COR-L47 (cell line): ENCODE measurements at regions not wholly inside any gene's neighbourhood (a gene's known extent, or its start where the extent isn't known, plus 50 kb on each side); places are given as distances from the start of the nearest gene placed in this dataset.
"Not testable (repeated sequence)": the region's sequence is repeated elsewhere in the genome, so short reads cannot be mapped to it uniquely, and the experiment has no call there.

Experiments used
- DNase-seq: peaks from one replicate; lab custom pipeline; 2025; lab: John Stamatoyannopoulos, UW

DNA sequence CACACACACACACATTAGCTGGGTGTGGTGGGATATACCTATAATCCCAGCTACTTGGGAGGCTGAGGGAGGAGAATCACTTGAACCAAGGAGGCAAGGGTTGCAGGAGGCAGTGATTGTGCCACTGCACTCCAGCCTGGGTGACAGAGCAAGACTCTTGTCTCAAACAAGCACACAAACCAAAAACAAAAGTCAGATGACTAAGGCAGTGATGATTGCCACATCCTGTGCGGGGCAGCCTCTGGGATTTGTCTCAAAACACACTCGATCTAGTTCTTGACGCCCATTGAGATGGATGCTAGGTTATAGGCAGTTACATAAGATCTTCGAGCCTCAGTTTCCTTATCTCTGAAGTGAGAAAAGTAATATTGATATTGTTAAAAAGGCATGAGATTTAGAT, 57.8 kb upstream of the NBPF8 start:
- not testable (repeated sequence) for DNase-seq

- DNase-seq: peak; percentile 26
Observed at GRCh38 chr1:120356170-120356569, 58.7 kb upstream of the NBPF8 start.

DNA sequence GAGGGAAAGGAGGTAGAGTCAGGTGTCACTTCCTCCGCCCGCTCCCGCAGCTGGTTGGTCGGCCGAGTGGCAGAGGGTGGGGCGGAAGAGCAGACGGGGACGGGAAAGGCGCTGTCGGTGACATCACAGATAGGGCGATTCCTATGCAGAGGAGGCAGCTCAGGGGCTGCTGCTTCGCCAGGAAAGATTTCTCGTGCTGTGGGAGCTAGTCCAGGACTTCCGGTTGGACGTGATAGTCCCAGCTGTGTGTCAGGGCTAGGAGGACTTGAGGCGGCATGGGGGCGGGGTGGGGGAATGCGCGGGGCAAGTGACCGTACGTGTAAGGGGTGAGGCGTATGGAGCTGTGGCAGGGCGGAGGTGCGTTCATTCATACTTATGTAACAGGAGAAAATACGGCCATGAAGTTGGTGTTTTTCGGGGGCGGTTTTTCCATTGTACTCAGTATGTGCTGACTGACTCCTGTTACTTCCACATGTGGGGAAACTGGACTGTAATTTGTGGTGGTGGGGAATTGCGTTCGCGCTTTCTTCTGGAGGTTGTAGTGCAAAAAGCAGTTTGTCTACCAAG, 60.1 kb upstream of the NBPF8 start:
- not testable (repeated sequence) for DNase-seq

DNA sequence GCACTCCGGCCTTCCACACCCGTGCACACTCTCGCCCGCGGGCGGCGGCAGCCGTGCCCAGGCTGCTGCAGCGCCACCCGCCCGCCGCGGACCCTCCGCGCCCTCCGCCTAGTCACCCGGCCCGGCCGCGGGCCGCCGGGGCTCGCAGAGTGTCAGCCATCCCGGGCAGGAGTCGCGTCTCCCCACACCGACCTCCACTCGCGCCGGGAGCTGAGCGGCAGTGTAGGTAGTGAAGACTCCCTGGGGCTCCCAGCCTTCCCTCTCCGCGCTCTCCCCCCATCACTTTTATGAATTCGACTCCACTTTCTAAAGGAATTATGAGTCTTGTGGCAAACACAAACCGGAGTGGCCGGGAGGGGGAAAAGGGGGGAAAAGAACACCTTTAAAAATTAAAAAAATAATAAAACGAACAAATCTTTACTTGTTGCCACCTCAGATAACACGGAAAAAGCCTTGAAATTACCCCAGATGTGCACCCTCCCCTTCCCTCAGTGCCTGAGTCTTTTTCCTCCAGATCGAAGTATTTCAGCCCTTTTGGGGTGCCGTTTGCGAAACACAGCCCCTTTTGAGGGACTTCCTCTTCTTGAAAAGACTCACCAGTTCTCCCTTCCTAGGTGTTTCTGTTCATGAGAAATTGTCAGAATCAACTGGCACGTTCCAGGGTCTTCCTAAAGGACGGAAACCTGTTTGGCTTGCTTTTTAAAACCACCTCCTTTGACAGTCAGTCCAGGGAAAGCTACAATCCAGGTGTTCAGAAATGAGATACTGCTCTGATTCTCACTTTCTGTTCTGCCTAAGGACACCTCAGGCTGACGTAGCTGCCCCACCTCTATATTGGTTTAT, 72.4 kb upstream of the NBPF8 start:
- not testable (repeated sequence) for DNase-seq

GRCh38 chr1:120341756-120342155, 73.1 kb upstream of the NBPF8 start:
- DNase-seq: not testable (repeated sequence)

DNA sequence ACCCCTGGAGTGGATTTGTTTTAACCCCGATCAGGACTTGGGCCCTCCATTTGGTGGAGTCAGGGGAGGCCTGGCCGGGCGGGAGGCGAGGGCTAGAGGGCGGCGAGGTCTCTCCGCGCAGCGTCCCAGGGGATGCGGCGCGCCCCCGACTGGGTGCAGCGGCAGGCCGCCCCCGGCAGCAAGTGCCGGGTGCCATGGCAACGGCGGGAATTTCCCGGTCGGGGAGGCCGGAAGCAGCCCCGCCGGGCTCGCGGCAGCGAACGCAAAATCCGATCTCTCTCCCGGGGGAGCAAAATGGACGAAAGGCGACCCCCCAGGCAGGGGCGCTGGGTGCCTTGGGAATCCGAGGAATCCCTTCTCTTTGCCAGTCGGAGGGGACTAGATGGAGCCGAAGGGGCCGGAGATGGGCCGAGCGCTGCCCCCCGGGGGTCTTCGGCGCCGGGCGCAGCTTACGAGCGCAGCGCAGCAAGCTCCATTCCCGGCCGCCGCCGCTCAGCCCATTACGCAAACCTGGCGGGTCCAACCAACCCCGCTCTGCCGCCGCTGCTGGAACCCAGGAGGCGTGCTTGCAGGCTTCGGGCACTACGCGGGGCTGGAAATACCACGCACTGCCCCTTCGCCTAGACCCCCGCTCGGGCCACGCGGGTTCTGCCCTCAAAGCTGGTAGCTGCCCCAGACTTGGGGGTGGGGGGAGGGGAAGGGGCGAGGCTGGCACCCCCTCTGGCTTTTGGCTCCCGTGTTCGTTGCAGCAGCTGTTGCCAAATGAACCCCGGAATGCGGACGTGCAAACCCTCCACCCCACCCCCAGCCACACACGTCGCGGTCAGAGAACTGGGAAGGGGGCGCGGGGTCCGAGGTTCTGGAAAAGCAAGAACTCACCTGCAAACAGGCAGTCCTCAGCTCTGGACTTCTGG, 73.7 kb upstream of the NBPF8 start:
- not testable (repeated sequence) for DNase-seq

DNA sequence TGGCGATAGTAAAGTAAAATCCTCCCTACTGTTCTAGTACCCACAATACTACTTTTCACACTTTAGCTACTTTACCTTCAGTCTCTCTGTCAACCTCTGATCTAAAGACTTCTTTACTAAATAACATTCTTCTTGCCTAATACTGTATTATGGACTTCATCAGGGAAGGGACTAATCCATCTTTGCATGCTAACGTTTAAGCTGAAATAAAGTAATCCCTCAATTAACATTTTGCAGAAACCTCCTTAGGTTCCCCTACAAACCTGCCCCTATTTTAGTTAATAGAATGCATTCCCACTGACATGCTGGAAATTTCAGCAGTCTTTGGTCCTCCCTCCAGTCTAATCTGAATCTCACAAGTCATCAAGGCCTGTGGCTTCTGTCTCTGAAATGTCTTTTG, 99.1 kb upstream of the NBPF8 start:
- DNase-seq: not testable (repeated sequence)

GRCh38 chr1:120311930-120312329, 102.9 kb upstream of the NBPF8 start:
- not testable (repeated sequence) for DNase-seq

DNA sequence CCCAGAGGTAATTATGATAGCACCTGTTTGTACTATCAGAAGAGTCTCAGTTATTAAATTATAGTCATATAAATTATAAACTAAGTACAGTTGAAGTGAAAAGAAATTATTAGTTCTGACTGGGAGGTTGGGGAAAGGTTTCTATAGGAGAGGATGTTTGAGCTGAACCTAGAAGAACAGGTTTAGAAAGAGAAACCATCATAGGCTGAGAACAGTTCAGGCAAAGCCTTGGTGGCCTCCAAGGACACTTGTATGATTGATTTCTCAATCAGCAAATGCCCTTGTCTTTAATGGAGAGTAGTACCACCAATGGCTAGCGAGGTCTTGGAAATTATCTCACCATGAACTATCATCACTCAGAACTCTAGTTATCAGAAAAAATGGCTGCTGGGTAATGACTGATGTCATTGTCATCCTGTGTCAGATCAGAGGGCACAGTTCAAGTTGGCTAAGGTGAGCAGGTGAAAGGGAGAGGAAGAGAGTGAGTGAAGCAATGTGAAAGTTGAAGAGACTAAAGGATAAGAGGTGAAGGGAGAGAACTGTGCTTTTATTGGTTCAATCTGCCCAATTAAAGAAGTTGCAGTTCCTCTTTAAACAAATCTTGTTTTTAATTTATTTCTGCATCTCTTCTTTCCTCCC, 105.8 kb upstream of the NBPF8 start:
- not testable (repeated sequence) for DNase-seq

- not testable (repeated sequence) for DNase-seq
Observed at GRCh38 chr1:120305046-120305445, 109.8 kb upstream of the NBPF8 start.

- not testable (repeated sequence) for DNase-seq
Observed at GRCh38 chr1:120304341-120304740, 110.5 kb upstream of the NBPF8 start.

DNA sequence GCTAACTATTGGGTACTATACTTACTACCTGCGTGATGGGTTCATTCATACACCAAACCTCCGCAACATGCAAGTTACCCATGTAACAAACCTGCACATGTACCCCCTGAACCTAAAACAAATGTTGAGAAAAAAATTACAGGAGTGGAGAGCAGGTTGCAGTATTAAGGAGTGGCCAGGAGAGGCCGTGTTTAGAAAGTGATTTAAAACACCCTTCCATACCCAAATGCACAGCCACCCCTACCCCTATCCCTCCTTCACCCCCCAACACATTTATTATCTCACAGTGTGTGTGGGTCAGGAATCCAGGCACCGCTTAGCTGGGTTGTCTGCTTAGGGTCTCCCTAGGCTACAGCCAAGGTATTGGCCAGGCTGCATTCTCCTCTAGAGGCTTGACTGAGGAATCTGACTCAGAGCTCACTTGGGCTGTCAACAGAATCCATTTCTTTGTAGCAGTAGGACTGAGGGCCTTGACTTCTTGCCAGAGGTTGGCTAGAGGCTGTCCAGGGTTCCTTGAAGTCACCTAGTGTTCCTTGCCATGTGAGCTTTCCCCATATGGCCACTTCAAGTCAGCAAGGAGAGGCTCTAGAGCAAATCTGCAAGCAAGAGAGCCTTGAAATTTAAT, 115.3 kb upstream of the NBPF8 start:
- DNase-seq: not testable (repeated sequence)

DNA sequence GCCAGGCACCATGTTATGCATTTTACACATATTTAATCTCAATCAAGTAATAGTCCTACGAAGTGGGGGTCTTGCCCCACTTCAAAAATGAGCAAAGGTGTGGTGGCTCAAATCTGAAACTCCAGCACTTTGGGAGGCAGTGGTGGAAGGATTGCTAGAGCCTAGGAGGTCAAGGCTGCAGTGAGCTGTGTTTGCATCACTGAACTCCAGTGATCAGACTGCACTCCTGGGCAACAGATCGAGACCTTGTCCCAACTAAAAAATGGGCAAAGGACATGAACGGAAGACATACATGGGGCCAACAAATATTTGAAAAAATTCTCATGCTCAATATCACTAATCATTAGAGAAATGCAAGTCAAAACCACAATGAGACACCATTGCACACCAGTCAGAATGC, 116.3 kb upstream of the NBPF8 start:
- DNase-seq: not testable (repeated sequence)

GRCh38 chr1:120297345-120297953, 117.4 kb upstream of the NBPF8 start:
- not testable (repeated sequence) for DNase-seq

DNA sequence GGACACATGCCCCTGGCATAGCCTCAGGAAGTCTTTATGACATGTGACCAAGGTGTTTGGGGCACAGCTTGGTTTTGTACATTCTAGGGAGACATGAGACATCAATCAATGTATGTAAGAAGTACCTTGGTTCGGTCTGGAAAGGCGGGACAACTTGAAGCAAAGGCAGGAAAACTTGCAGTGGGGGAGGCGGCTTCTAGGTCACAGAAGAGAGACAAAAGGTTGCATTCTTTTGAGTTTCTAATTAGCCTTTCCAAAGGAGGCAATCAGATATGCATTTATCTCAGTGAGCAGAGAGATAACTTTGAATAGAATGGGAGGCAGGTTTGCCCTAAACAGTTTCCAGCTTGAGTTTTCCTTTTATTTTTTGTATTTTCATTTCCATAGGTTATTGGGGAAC, 113.8 kb upstream of the SEC22B start:
- DNase-seq: not testable (repeated sequence)

DNA sequence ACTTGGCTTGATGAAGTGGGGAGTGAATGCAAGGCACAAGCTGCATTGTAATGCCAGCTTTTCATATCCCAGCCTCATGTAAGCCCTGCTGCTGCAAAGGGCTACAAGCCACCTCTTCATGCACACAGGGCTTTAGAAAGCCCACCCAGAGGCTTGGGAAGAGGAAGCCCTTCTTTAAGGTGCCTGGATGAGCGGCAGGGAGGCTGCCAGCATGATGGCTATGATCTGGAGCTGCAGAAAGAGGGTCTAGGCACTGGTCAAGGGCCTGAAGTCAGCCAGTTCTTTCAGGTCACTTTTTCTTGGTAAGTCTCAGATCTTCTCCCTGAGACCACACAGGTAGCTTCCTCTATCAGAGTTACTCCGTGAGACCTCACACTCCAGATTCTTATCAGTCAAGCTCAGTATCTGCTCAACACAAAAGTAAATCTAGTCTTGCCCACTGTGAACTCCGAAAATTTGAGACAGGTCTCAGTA, 113.3 kb upstream of the SEC22B start:
- DNase-seq: not testable (repeated sequence)

DNA sequence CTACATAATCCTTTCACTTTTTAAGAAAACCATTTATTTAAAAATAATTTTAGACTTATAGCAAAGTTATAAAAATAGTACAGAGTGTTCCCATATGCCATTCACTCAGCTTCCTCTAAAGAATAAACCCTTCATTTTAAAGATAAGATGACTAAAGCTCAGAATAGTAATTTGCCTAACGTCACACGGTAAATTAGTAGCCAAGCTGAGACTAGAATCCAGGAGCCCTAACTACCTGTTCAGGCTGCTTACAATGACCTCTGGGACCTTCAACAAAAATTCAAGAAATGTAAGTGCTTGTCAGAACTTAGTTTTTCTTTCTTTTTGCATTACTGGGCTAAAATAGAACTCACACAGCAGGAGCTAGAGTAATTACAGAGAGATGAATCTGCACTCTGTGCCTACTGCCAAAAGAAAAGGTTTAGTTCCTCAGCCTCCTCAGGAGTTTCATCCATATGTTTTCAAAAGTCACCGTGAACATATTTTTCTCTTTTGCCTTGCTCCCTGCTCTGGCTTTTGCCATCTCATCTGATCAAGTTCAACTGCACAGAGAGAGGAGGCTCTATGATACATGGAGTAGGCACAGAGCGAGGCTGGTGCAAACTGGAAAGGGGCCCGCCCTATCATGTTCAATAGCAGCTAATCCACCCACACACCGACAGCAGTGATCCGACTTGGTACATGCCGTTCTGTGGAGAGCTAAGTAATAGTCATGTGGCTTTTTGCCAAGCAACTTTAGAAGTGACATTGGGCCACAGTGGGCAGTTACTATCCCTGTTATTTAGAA, 112.7 kb upstream of the SEC22B start:
- not testable (repeated sequence) for DNase-seq

- not testable (repeated sequence) for DNase-seq
Observed at GRCh38 chr1:120288167-120288566, 111.8 kb upstream of the SEC22B start.

DNA sequence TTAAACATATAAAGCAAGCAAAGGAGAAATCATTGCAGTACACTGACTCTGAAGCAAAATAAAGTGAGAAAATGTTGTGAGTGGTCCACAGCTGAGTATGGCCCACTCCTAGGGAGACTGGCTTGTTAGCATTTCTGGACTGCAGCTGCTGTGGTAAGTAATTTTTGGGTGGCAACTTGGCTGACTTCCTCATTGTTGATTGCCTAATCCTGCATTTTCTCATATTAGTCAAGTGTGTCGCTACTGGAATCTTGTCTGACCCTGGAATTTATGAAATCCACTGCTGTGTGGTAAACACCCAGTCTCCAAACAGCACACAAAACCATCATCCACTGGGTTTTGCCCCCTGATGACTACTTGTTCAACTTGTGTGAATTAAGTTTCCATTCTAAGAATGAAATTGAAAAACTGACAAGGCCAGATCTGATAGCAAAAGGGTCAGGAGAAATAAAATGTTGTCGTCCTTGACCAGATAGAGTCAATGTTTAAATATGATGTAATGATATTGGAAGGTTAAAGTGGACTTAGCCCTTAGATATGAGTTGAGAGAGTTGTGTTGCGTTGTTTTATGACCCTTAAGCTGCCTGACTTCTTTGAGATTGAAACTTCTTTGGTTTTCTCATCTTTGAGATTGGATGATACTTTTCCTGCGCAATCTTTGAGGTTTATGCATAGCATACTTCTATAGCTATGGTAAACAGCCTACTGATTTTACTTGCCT, 106.6 kb upstream of the SEC22B start:
- DNase-seq: not testable (repeated sequence)
